GM23338 (cell line): ENCODE measurements at regions not wholly inside any gene's neighbourhood (a gene's known extent, or its start where the extent isn't known, plus 50 kb on each side); places are given as distances from the start of the nearest gene placed in this dataset.
A peak's percentile ranks its signal among the peaks of the same experiment; 100 is the strongest.

Source experiments
- ATAC-seq: fragments of 200-7000 bp; cut with Tn5 transposase; 3 replicates; pipeline ENCODE4 v1.9.1; 2020
- DNase-seq: peaks from one replicate; pipeline ENCODE4 v3.0.0-alpha.2; 2015; ENCODE audit warnings: low spot score
- H2AFZ ChIP-seq: fragments of 200-600 bp; sonication (generic); 2 replicates; pipeline ENCODE4 v1.8.0; 2016; ENCODE audit warnings: antibody characterized with exemption, mild to moderate bottlenecking, moderate library complexity
- H3F3A ChIP-seq: fragments of 200-600 bp; sonication (generic); replicated peaks from 2 replicates; pipeline ENCODE4 v1.8.0; 2017; ENCODE audit warnings: antibody characterized with exemption, mixed run types, low read depth
- H3K27ac ChIP-seq: fragments of 200-600 bp; sonication (generic); 2 replicates; pipeline ENCODE4 v1.6.1; 2016; ENCODE audit warnings: low read depth
- H3K27me3 ChIP-seq: fragments of 200-600 bp; sonication (generic); 2 replicates; pipeline ENCODE4 v1.8.0; 2016; ENCODE audit warnings: mild to moderate bottlenecking, mixed run types, moderate library complexity; ENCODE audit not compliant: insufficient read depth
- H3K36me3 ChIP-seq: fragments of 200-600 bp; sonication (generic); 2 replicates; pipeline ENCODE4 v1.8.0; 2016; ENCODE audit warnings: mild to moderate bottlenecking; ENCODE audit not compliant: insufficient read depth
- H3K4me1 ChIP-seq: fragments of 200-600 bp; sonication (generic); 2 replicates; pipeline ENCODE4 v1.8.0; 2016; ENCODE audit warnings: mild to moderate bottlenecking, moderate library complexity; ENCODE audit not compliant: insufficient read depth
- H3K4me2 ChIP-seq: fragments of 200-600 bp; sonication (generic); 2 replicates; pipeline ENCODE4 v1.7.1; 2017; ENCODE audit warnings: mixed run types
- H3K4me3 ChIP-seq: fragments of 200-600 bp; sonication (generic); 2 replicates; pipeline ENCODE4 v1.6.1; 2016; ENCODE audit warnings: mixed run types
- H3K79me2 ChIP-seq: fragments of 200-600 bp; sonication (generic); replicated peaks from 2 replicates; pipeline ENCODE4 v1.8.0; 2017; ENCODE audit warnings: mild to moderate bottlenecking; ENCODE audit not compliant: insufficient read depth
- H3K9me2 ChIP-seq: fragments of 200-600 bp; sonication (generic); 2 replicates; pipeline ENCODE4 v1.8.0; 2017; ENCODE audit not compliant: insufficient read depth
- H4K20me1 ChIP-seq: fragments of 200-600 bp; sonication (generic); replicated peaks from 2 replicates; pipeline ENCODE4 v1.8.0; 2017; ENCODE audit warnings: mild to moderate bottlenecking; ENCODE audit not compliant: insufficient read depth
- H3K27ac Mint-ChIP-seq: 2 replicates; pipeline ENCODE4 v1.8.0; 2020; ENCODE audit warnings: inconsistent platforms, mild to moderate bottlenecking, moderate library complexity, mixed read lengths
- H3K27me3 Mint-ChIP-seq: 3 replicates; pipeline ENCODE4 v1.8.0; 2022; ENCODE audit warnings: low read depth, mild to moderate bottlenecking, moderate library complexity, mixed read lengths, inconsistent platforms; ENCODE audit not compliant: insufficient read depth, poor library complexity
- H3K36me3 Mint-ChIP-seq: 3 replicates; pipeline ENCODE4 v1.8.0; 2021; ENCODE audit warnings: low read depth, mild to moderate bottlenecking, inconsistent platforms, moderate library complexity, mixed read lengths
- H3K4me1 Mint-ChIP-seq: 3 replicates; pipeline ENCODE4 v1.8.0; 2020; ENCODE audit warnings: mild to moderate bottlenecking, inconsistent platforms, mixed read lengths
- H3K4me3 Mint-ChIP-seq: 3 replicates; pipeline ENCODE4 v1.8.0; 2021; ENCODE audit warnings: moderate library complexity, mild to moderate bottlenecking, inconsistent platforms, mixed read lengths
- H3K9me3 Mint-ChIP-seq: 3 replicates; pipeline ENCODE4 v1.8.0; 2020; ENCODE audit warnings: moderate library complexity, mild to moderate bottlenecking, inconsistent platforms, mixed read lengths
- CREB1 ChIP-seq: fragments of 250-450 bp; sonication (Bioruptor Pico); IDR thresholded peaks from 2 replicates; pipeline ENCODE4 v1.5.0; 2020; ENCODE audit warnings: low read depth, mild to moderate bottlenecking, moderate library complexity
- CTCF ChIP-seq, 2 experiments: fragments of 200-600 bp in 1 of 2; sonication (generic) in 1 of 2; conservative IDR thresholded peaks; 2 replicates each; pipeline versions ENCODE4 v1.5.1 to v1.6.1; 2016 to 2017; ENCODE audit warnings: antibody characterized with exemption in 2 of 2, low read depth in 2 of 2, mild to moderate bottlenecking in 2 of 2, moderate library complexity in 1 of 2
- ETS1 ChIP-seq: IDR thresholded peaks from 2 replicates; pipeline ENCODE4 v1.6.1; 2016; ENCODE audit warnings: antibody characterized with exemption
- EZH2 ChIP-seq: fragments of 200-600 bp; sonication (generic); IDR thresholded peaks from one replicate; pipeline ENCODE4 v1.8.0; 2017; ENCODE audit warnings: antibody characterized with exemption, mild to moderate bottlenecking, low read depth; ENCODE audit not compliant: unreplicated experiment
- EZH2phosphoT487 ChIP-seq: fragments of 200-600 bp; sonication (generic); IDR thresholded peaks from one replicate; pipeline ENCODE4 v1.8.1; 2018; ENCODE audit warnings: antibody characterized with exemption; ENCODE audit not compliant: unreplicated experiment
- NANOG ChIP-seq: IDR thresholded peaks from 2 replicates; pipeline ENCODE4 v1.6.1; 2016; ENCODE audit warnings: antibody characterized with exemption, borderline replicate concordance
- POLR2AphosphoS5 ChIP-seq: IDR thresholded peaks from 2 replicates; pipeline ENCODE4 v1.6.1; 2016; ENCODE audit warnings: antibody characterized with exemption, low read depth
- REST ChIP-seq: IDR thresholded peaks from one replicate; pipeline ENCODE4 v1.6.1; 2018; ENCODE audit warnings: antibody characterized with exemption; ENCODE audit not compliant: unreplicated experiment
- STAT1 ChIP-seq: IDR thresholded peaks from one replicate; pipeline ENCODE4 v1.6.1; 2016; ENCODE audit warnings: antibody characterized with exemption; ENCODE audit not compliant: unreplicated experiment
- ZNF114 ChIP-seq: fragments of 250-450 bp; sonication (Bioruptor Pico); IDR thresholded peaks from 2 replicates; pipeline ENCODE4 v1.5.0; 2020; ENCODE audit warnings: mild to moderate bottlenecking, moderate library complexity
- ZNF331 ChIP-seq: fragments of 250-450 bp; sonication (Bioruptor Pico); IDR thresholded peaks from 2 replicates; pipeline ENCODE4 v1.5.0; 2020; ENCODE audit warnings: low read depth, mild to moderate bottlenecking, moderate library complexity

GRCh38 chr20:19114410-19114809 is 98.0 kb upstream of the SLC24A3 start:
- no peaks in the 10 kb centered on the region for H3K79me2 ChIP-seq
- no peak overlapping the region for H3K4me3 ChIP-seq
- no peaks in the 10 kb centered on the region for H3F3A ChIP-seq
- TF ChIP-seq CTCF (conservative IDR thresholded peaks at IDR 0.05; ENCODE audit: low read depth in 2 of 2) (no peak), ZNF331 (no peak), NANOG (no peak), POLR2AphosphoS5 (no peak), EZH2 (no peak), ZNF114 (CRISPR knock-in tag) (no peak), CREB1 (no peak), REST (no peak), STAT1 (no peak), ETS1 (no peak)
- H3K27me3 ChIP-seq, result no peaks in the 10 kb centered on the region
- H3K4me2 ChIP-seq, result no peak overlapping the region
- H3K36me3 ChIP-seq, result no peaks in the 10 kb centered on the region
- H3K4me1 ChIP-seq, result no peaks in the 10 kb centered on the region
- ATAC-seq (no peak), DNase-seq (no peak)
- no peak overlapping the region for H3K4me3 Mint-ChIP-seq
- peaks cover 3% of the 10 kb centered on the region for H3K27me3 Mint-ChIP-seq
- H3K9me2 ChIP-seq, result peaks cover 9% of the 10 kb centered on the region; the same call in 1 of the 2 replicates
- peaks cover 5% of the 10 kb centered on the region; the same call in 2 of the 3 replicates for H3K9me3 Mint-ChIP-seq
- no peaks in the 10 kb centered on the region; the same call in 2 of the 3 replicates for H3K36me3 Mint-ChIP-seq
- no peak overlapping the region for H3K27ac Mint-ChIP-seq
- H3K4me1 Mint-ChIP-seq, result no peaks in the 10 kb centered on the region
- no peaks in the 10 kb centered on the region for H4K20me1 ChIP-seq
- H2AFZ ChIP-seq, result no peak overlapping the region
- H3K27ac ChIP-seq, result no peak overlapping the region

GRCh38 chr20:19115581-19115980 is 96.9 kb upstream of the SLC24A3 start:
- no peak for ATAC-seq
- H4K20me1 ChIP-seq, result no peaks in the 10 kb centered on the region
- no peaks in the 10 kb centered on the region for H3K36me3 ChIP-seq
- H3K4me1 ChIP-seq, result no peaks in the 10 kb centered on the region
- H3K27me3 ChIP-seq, result no peaks in the 10 kb centered on the region
- Mint-ChIP-seq H3K27me3 (peaks cover 3% of the 10 kb centered on the region), H3K4me1 (no peaks in the 10 kb centered on the region), H3K36me3 (no peaks in the 10 kb centered on the region), H3K4me3 (no peak overlapping the region), H3K27ac (no peak overlapping the region), H3K9me3 (no peaks in the 10 kb centered on the region; the same call in 1 of the 3 replicates)
- peaks cover 9% of the 10 kb centered on the region; the same call in 1 of the 2 replicates for H3K9me2 ChIP-seq
- no peak overlapping the region for H3K4me3 ChIP-seq
- no peak overlapping the region for H3K4me2 ChIP-seq
- no peaks in the 10 kb centered on the region for H3K79me2 ChIP-seq
- H3F3A ChIP-seq, result no peaks in the 10 kb centered on the region
- 0 out of 2 replicates have a peak overlapping the region, but pooled peaks have one; percentile 59 for H2AFZ ChIP-seq
- no peak for DNase-seq
- H3K27ac ChIP-seq, result no peak overlapping the region
- TF ChIP-seq NANOG (no peak), EZH2phosphoT487 (no peak), EZH2 (no peak), POLR2AphosphoS5 (no peak), ZNF114 (CRISPR knock-in tag) (no peak), ETS1 (no peak), REST (no peak)
